ENCODE measurements at regions not wholly inside any gene's neighbourhood (a gene's known extent, or its start where the extent isn't known, plus 50 kb on each side); places are given as distances from the start of the nearest gene placed in this dataset.
A peak's percentile ranks its signal among the peaks of the same experiment; 100 is the strongest.

GRCh38 chr22:49437356-49437755 is 390.3 kb downstream of the BRD1 start:
- no peak for DNase-seq (ENCODE audit: low read depth)

DNA sequence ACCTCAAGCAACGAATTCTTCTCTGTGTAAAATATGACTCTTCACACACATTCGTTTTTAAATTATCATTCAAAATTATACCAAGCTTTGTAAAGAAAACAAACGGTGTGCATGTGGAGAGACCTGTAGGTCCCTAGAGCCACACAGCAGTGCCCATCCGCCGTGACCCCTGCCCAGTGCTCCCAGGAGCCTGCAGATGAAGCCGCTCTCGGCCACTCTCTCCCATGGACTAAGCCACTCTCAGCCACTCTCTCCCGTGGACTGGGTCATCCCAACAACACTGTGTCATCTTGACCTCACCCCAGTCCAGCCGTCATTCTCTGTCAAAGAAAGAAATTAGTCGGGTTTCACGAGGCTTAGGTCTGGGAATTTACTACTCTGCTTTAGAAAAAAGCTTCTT is 391.6 kb downstream of the BRD1 start:
- DNase-seq (ENCODE audit: low read depth): no peak

DNA sequence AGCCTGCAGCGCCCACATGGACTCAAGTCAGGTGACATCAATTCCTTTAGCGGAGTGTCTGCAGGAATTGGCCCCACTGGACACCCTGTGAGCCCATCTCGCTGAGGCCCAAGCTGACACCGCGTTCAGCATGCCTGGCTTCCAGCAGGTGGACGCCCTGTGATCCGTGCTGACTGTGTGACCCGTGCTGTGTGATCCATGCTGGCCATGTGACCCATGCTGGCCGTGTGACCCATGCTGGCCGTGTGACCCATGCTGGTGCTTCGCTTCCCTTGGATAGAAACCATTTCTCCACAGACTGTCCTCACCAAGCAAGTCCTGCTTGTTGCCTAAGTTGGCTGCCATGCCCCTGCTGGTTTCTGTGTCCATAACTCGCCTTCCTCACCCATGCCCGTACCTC is 392.1 kb downstream of the BRD1 start:
- no peak for DNase-seq (ENCODE audit: low read depth)

DNA sequence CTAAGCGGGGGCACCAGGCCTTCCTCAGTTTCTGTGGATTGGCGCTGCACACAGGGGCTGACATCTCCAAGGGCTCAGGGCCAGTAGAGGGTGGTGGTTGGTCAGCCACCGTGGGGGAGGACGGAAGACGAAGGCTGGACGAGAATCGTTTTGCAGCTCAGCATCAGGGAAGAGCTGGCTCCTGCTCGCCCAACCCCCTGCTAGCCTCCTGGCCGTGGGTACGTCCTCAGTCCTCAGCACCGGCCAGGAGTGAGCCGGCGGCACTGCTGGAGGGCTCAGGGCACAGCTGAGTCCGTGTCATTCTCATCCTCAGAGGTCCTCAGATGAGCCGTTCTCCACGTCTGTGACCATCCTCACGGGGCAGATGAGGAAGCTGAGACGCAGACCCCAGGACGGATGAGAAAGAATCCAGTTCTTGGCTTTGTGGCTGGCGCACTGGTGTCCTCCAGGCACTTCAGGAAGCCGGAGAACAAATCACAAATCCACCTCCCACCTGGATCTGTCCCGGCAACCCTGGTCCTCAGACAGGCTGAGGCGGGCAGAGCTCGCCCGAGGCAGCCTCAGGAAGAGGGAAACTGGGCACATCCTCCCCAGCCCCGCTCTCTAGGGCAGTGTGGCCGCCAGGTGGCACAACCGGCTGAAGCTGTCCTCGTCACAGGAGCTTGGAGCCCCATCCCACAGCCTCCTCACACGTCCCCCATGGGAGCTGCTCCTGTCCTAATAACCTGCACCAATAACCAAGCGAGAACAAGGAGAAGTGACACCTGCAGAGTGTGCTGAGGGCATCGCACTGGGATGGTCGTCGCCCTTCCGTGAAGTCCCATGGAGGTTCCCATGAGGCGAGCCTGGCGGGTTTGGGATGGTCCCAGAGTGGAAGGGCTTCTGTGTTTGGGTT is 393.7 kb downstream of the BRD1 start:
- DNase-seq (ENCODE audit: low read depth): peak; percentile 72

DNA sequence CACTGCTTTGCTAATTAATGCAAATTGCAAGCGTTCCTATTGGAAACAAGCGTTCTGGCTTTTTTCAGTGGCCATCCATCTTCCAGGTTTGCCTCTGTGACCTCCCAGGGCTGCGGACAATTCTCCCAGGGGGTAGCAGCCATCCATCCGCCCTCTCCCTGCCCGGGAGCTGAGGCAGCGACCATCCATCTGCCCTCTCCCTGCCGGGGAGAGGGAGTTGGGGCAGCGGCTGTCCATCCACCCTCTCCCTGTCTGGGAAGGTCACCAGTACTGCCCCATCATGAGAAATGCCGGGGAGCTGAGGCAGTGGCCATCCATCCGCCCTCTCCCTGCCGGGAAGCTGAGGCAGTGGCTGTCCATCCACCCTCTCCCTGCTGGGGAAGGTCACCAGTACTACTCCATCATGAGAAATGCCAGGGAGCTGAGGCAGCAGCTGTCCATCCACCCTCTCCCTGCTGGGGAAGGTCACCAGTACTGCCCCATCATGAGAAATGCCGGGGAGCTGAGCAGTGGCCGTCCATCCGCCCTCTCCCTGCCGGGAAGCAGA is 394.7 kb downstream of the BRD1 start:
- no peak for DNase-seq (ENCODE audit: low read depth)

DNA sequence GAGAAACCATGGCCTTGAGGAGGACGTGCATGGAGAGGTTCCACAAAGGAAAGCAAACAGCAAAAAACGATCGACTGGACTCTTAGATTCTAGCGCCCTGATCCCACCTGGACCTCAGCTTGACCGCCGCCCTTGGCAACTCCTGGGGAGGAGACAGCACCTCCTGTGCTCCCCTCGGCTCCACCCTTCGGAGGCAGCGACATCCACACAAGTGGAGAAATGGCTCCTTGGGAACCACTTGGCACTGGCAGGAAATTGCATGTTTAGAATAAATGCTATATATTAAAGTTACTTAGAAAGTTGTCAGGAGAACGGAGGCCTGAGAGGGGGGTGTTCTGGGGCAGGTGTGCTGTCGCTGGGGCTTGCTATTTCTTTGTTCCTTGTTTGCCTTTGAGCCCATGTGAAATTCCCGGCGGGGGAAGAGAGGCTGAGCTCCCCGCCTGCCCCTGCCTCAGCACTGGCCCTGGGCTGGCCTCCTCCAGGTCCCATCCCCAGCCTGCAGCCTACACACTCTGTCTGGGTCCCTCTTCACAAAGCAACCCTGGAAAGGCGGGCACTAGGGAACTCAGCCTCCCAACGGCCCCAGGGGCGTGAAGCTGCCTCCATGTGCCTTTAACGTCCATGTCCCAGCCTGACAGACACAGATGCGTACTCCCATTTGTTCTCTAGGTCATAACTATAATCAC is 395.3 kb downstream of the BRD1 start:
- no peak for DNase-seq (ENCODE audit: low read depth)

- no peak for DNase-seq (ENCODE audit: low read depth)
Observed at GRCh38 chr22:49431551-49431950, 396.1 kb downstream of the BRD1 start.

GRCh38 chr22:49429066-49429465 is 398.6 kb downstream of the BRD1 start:
- DNase-seq (ENCODE audit: low read depth): peak; percentile 37

DNA sequence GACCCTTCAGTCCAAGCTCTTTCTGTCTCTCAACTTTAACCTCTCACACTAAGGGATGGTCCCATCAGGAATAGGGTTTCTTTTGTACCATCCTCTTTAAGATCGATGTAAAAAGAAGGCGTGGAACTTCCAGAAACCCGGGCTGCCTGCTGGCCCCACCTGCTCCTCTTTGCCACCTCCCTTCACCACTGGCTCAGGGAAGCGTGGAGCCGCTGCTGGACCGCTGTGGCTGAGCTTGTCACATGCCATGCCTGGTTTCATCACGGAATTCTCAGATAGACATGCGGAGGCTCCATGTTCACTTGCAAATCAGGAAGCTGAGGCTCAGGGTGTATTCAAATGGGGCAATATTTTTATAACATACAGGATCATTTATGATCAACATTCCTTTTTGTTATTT is 399.7 kb downstream of the BRD1 start:
- no peak for DNase-seq (ENCODE audit: low read depth)

- no peak for DNase-seq (ENCODE audit: low read depth)
Observed at GRCh38 chr22:49427341-49427740, 400.3 kb downstream of the BRD1 start.

DNA sequence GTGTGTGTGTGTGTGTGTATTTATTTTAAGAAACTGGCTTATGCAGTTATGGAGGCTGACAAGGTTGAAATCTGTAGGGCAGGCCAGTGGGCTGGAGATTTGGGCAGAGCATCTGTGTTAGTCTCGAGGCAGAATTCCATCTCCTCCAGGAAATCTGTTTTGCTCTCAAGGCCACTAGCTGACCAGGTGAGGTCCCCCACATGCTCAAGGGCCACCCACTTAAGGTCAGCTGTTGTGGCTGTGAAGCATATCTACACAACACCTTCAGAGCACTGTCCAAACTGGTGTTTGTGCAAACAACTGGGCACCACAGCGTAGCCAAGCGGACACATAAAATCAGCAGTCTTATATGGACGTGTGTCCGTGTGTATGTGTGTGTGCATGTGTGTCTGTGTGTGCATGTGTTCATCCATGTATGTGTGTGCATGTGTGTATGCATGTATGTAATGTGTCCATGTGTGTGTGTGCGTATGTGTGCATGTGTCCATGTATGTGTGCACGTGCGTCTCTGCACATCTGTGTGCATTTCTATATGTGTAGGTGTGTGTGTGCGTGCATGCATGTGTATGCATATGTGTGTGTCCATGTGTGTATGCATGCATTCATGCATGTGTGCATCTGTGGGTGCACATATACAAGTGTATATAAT is 400.9 kb downstream of the BRD1 start:
- DNase-seq (ENCODE audit: low read depth): no peak

- DNase-seq (ENCODE audit: low read depth): no peak
Observed at GRCh38 chr22:49426098-49426497, 401.6 kb downstream of the BRD1 start.

GRCh38 chr22:49425356-49425755 is 402.3 kb downstream of the BRD1 start:
- DNase-seq (ENCODE audit: low read depth): peak; percentile 46

GRCh38 chr22:49424893-49425270 is 402.8 kb downstream of the BRD1 start:
- DNase-seq (ENCODE audit: low read depth): no peak

GRCh38 chr22:49423125-49423650 is 404.5 kb downstream of the BRD1 start:
- no peak for DNase-seq (ENCODE audit: low read depth)

DNA sequence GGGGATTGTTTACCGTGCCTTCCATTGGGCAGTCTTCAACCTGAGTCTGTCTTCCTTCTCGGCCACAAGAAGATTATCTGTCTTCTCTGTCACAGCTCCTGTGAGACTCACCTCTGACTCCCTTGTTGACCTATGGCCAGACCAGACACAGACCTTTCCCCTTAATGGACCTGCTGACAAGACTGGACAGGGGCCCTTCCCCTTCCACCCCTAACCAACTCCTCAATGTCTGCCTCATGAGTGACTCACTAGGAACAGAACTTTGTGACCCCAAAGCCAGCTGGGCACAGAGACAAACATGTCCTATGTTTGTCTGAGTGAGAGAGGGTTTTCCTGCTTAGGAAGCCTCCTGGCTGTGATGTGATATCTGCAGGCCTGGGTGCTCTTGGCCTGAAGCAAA is 405.0 kb downstream of the BRD1 start:
- DNase-seq (ENCODE audit: low read depth): peak; percentile 20

GRCh38 chr22:49420651-49421050 is 407.0 kb downstream of the BRD1 start:
- DNase-seq (ENCODE audit: low read depth): no peak

DNA sequence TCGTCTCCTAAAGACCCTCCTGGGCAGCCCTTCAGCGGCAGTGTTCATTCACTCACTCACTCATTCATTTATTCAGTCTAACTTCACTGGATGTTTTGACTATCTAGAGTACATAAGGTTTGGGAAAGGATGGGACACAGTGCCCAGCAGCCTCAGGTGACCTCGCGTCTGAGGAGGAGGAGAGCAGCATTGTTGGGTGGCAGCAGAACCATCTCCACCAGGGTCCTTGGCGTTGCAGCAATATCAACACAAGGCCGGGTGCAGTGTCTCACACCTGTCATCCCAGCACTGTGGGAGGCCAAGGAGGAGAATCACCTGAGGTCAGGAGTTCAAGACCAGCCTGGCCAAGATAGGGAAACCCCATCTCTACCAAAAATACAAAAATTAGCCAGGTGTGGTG is 408.0 kb downstream of the BRD1 start:
- DNase-seq (ENCODE audit: low read depth): no peak

DNA sequence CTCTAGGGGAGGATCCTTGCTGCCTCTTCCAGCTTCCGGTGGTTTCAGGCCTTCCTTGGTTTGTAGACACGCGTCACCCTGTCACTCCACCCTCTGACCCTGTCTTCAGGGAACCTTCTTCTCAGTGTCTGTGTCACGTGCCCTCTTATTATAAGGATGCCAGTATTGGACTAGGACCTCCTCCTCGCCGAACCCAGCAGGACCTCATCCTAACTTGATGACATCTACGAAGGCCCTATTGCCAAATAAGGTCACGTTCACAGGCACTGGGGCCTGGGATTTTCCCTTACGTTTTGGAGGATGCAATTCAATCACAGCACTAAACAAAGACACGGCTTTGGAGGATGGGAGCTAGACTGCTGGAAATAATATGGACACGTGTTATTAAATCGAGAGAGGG is 408.7 kb downstream of the BRD1 start:
- DNase-seq (ENCODE audit: low read depth): no peak

GRCh38 chr22:49418341-49418894 is 409.3 kb downstream of the BRD1 start:
- no peak for DNase-seq (ENCODE audit: low read depth)

GRCh38 chr22:49417833-49418232 is 409.8 kb downstream of the BRD1 start:
- no peak for DNase-seq (ENCODE audit: low read depth)

DNA sequence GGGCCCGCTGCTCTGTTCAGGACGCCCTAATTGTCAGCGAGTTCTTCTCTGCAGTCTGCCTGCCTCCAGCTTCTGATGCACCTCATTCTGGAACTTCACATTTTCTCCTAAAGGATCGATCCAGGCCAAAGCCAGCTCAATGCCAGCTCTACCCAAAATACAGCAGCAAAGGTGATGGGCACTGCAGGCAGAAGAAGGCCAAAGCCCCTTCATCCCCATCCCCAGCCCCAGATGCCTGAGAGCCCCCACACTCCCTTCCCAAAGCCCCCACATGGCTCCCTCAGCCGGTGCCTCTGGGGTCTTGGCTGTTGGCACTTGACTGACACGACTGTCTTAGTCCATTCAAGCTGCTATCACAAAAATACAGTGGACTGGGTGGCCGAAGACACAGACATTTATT is 410.3 kb downstream of the BRD1 start:
- DNase-seq (ENCODE audit: low read depth): no peak
